ENCODE measurements at regions not wholly inside any gene's neighbourhood (a gene's known extent, or its start where the extent isn't known, plus 50 kb on each side); places are given as distances from the start of the nearest gene placed in this dataset.
"Not testable (repeated sequence)": the region's sequence is repeated elsewhere in the genome, so short reads cannot be mapped to it uniquely, and the experiment has no call there.

GRCh38 chr15:68489421-68489820 is 57.5 kb upstream of the ITGA11 start:
- Histone ChIP-seq H3K27ac (no peak overlapping the region), H3K9ac (ENCODE audit: insufficient read length) (no peak overlapping the region), H3K36me3 (ENCODE audit: insufficient read depth, low read length) (no peaks in the 10 kb centered on the region), H3K4me3 (no peak overlapping the region), H3K9me3 (ENCODE audit: low read depth, low read length) (no peaks in the 10 kb centered on the region)
- DNase-seq (ENCODE audit: low read depth, low spot score), result no peak
- TF ChIP-seq FOXP2 (optimal IDR thresholded peaks at IDR 0.05; ENCODE audit: control extremely low read depth, extremely low read length, insufficient read depth) (no peak), POLR2AphosphoS5 (IDR thresholded peaks at IDR 0.05; ENCODE audit: borderline replicate concordance, low read depth, low read length) (no peak), EZH2 (IDR thresholded peaks at IDR 0.05) (no peak)

DNA sequence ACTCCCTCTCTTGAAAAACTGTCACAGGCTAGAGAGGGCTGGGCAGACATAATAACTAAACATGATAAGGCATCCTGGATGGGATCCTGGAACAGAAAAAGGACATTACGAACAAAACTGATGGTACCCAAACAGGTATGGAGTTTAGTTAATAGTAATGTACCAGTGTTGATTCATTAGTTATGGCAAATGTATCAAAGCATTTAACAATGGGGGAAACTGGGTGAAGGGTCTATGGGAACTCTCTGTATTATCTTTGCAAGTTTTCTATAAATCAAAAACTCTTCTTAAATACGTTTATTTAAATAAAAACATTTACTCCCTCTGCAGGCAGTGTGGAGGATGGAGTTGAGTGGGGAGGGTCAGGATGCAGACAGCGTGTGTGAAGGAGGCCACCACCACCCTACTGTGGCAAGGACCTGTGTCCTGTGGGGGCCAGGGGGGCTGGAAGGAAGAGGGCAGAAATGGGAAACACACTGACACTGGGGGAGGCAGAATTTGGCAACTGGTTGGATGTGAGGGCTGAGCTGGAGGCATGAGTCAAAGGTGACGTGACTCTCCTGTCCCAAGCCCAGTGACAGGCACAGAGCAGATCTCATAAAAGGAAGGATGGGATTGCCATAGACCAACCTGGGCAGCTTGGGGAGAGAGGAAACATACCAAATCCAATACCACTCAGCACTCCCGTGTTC is 59.6 kb upstream of the ITGA11 start:
- H3K9ac ChIP-seq (ENCODE audit: insufficient read length), result no peak overlapping the region
- no peak overlapping the region for H3K4me3 ChIP-seq
- TF ChIP-seq POLR2AphosphoS5 (IDR thresholded peaks at IDR 0.05; ENCODE audit: borderline replicate concordance, low read depth, low read length) (no peak), FOXP2 (optimal IDR thresholded peaks at IDR 0.05; ENCODE audit: control extremely low read depth, extremely low read length, insufficient read depth) (no peak), EZH2 (IDR thresholded peaks at IDR 0.05) (no peak)
- H3K27ac ChIP-seq, result no peak overlapping the region
- DNase-seq (ENCODE audit: low read depth, low spot score), result no peak
- H3K9me3 ChIP-seq (ENCODE audit: low read depth, low read length), result no peaks in the 10 kb centered on the region
- H3K36me3 ChIP-seq (ENCODE audit: insufficient read depth, low read length), result no peaks in the 10 kb centered on the region

DNA sequence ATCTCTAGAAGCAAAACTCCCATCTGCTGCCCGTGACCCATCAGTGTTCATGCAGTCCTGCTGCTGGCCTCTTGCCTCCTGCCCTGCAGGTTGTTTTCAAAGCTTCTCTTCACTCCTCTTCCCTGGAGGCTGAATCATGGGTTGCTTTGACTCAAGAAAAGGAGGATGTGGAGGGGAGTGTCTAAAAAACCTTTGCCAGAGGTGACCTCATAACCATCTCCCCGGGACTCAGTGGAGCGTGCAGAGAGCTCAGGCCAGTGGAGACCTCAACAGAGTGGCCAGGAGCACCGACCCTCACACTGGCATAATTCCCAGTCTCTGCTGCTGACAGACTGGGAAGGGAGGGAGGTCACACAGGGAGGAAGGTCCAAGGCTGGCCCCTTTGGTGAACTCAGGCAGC is 60.9 kb upstream of the ITGA11 start:
- H3K36me3 ChIP-seq (ENCODE audit: insufficient read depth, low read length), result no peaks in the 10 kb centered on the region

GRCh38 chr15:68493629-68494028 is 61.7 kb upstream of the ITGA11 start:
- DNase-seq (ENCODE audit: low read depth, low spot score), result no peak
- no peak overlapping the region for H3K4me3 ChIP-seq
- no peak overlapping the region for H3K27ac ChIP-seq
- no peak for TF ChIP-seq EZH2 (IDR thresholded peaks at IDR 0.05)
- no peak for TF ChIP-seq POLR2AphosphoS5 (IDR thresholded peaks at IDR 0.05; ENCODE audit: borderline replicate concordance, low read depth, low read length)
- no peak for TF ChIP-seq FOXP2 (optimal IDR thresholded peaks at IDR 0.05; ENCODE audit: control extremely low read depth, extremely low read length, insufficient read depth)
- no peak overlapping the region for H3K9ac ChIP-seq (ENCODE audit: insufficient read length)
- no peaks in the 10 kb centered on the region for H3K36me3 ChIP-seq (ENCODE audit: insufficient read depth, low read length)
- no peaks in the 10 kb centered on the region for H3K9me3 ChIP-seq (ENCODE audit: low read depth, low read length)

More for the DNA sequence above, 60.9 kb upstream of the ITGA11 start:
- H3K27ac ChIP-seq, result no peak overlapping the region
- no peak overlapping the region for H3K9ac ChIP-seq (ENCODE audit: insufficient read length)
- H3K4me3 ChIP-seq, result no peak overlapping the region
- TF ChIP-seq FOXP2 (optimal IDR thresholded peaks at IDR 0.05; ENCODE audit: control extremely low read depth, extremely low read length, insufficient read depth), result no peak
- no peak for TF ChIP-seq EZH2 (IDR thresholded peaks at IDR 0.05)
- no peak for TF ChIP-seq POLR2AphosphoS5 (IDR thresholded peaks at IDR 0.05; ENCODE audit: borderline replicate concordance, low read depth, low read length)
- H3K9me3 ChIP-seq (ENCODE audit: low read depth, low read length), result no peaks in the 10 kb centered on the region
- DNase-seq (ENCODE audit: low read depth, low spot score), result no peak

GRCh38 chr15:68494573-68495110 is 62.7 kb upstream of the ITGA11 start:
- TF ChIP-seq POLR2AphosphoS5 (IDR thresholded peaks at IDR 0.05; ENCODE audit: borderline replicate concordance, low read depth, low read length), result no peak
- TF ChIP-seq EZH2 (IDR thresholded peaks at IDR 0.05), result no peak
- TF ChIP-seq FOXP2 (optimal IDR thresholded peaks at IDR 0.05; ENCODE audit: control extremely low read depth, extremely low read length, insufficient read depth), result no peak
- H3K9me3 ChIP-seq (ENCODE audit: low read depth, low read length), result no peaks in the 10 kb centered on the region
- H3K36me3 ChIP-seq (ENCODE audit: insufficient read depth, low read length), result no peaks in the 10 kb centered on the region
- DNase-seq (ENCODE audit: low read depth, low spot score), result no peak
- H3K27ac ChIP-seq, result no peak overlapping the region
- H3K4me3 ChIP-seq, result no peak overlapping the region
- no peak overlapping the region for H3K9ac ChIP-seq (ENCODE audit: insufficient read length)

DNA sequence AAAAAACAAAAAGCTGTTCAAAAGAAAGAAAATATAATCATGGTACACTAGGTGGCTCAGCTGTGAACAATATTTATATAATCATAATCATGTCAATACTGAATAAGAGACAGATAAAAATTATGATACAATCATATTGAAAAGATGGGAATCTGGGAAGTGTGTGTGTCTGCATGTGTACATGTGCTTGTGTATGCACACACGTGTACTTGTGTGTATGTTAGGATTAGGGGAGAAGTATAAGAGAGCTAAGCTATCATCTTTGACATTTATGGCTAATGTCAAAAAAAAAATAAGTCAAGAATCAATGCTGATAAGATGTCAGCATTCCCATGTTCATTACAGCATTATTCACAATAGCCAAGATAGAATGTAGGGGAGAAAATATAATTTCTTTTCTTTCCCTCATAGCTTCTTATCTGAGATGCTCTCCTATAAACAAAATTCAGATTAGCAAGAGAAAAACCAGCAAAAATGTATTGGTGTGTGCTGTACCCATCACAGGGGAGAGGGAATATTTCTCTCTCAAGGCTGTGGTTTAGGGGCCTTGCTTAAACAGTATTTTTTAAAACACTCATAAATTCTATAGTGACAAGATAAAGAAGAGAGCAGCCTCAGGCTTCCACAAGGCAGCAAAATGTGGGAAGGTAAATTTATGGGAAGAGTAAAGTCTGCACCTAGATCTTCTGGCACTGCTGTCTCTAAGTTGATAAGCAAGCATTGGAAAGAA is 63.4 kb upstream of the ITGA11 start:
- DNase-seq (ENCODE audit: low read depth, low spot score), result no peak
- no peaks in the 10 kb centered on the region for H3K36me3 ChIP-seq (ENCODE audit: insufficient read depth, low read length)
- H3K9ac ChIP-seq (ENCODE audit: insufficient read length), result no peak overlapping the region
- H3K4me3 ChIP-seq, result no peak overlapping the region
- no peaks in the 10 kb centered on the region for H3K9me3 ChIP-seq (ENCODE audit: low read depth, low read length)
- H3K27ac ChIP-seq, result no peak overlapping the region
- no peak for TF ChIP-seq FOXP2 (optimal IDR thresholded peaks at IDR 0.05; ENCODE audit: control extremely low read depth, extremely low read length, insufficient read depth)
- no peak for TF ChIP-seq POLR2AphosphoS5 (IDR thresholded peaks at IDR 0.05; ENCODE audit: borderline replicate concordance, low read depth, low read length)
- TF ChIP-seq EZH2 (IDR thresholded peaks at IDR 0.05), result no peak

DNA sequence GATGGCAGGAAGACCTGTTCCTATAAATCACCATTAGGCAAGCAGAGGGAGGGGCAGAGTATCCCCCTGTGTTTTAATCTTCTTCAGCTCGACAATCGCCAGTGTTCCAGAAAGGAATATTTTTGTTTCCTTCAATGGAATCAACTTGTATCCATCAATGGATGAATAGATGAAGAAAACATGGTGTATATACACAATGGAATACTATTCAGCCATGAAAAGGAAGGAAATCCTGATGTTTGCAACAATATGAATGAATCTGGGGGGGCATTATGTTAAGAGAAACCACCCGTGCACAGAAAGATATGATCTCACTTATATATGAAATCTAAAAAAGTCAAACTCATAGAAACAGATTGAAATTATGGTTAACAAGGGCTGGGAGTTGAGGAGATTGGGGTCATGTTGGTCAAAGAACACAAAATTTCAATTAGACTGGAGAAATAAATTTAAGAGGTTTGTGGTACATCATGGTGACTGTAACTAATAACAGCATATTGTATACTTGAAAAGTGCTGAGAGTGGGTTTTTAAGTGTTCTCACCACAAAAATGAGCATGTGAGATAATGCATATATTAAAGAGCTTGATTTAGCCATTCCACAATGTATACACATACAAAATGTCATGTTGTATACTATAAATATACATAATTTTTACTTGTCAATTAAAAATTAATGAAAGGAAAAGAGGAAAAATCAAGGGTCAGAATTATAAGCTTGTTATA is 64.2 kb upstream of the ITGA11 start:
- Histone ChIP-seq H3K4me3 (no peak overlapping the region), H3K27ac (no peak overlapping the region), H3K36me3 (ENCODE audit: insufficient read depth, low read length) (no peaks in the 10 kb centered on the region), H3K9me3 (ENCODE audit: low read depth, low read length) (no peaks in the 10 kb centered on the region), H3K9ac (ENCODE audit: insufficient read length) (no peak overlapping the region)
- DNase-seq (ENCODE audit: low read depth, low spot score), result no peak
- no peak for TF ChIP-seq POLR2AphosphoS5 (IDR thresholded peaks at IDR 0.05; ENCODE audit: borderline replicate concordance, low read depth, low read length)
- no peak for TF ChIP-seq EZH2 (IDR thresholded peaks at IDR 0.05)
- no peak for TF ChIP-seq FOXP2 (optimal IDR thresholded peaks at IDR 0.05; ENCODE audit: control extremely low read depth, extremely low read length, insufficient read depth)

DNA sequence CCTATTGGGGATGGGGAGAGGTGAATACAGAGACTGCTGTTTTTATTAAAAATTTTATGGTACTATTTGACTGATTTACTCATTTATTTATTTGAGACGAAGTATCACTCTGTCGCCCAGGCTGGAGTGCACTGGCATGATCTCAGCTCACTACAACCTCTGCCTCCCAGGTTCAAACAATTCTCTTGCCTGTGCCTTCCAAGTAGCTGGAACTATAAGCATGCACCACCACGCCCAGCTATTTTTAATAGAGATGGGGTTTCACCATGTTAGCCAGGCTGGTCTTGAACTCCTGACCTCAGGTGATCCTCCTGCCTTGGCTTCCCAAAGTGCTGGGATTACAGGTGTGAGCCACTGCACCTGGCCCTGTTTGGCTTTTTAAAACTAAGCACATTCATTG is 64.8 kb upstream of the ITGA11 start:
- H3K4me3 ChIP-seq; DNase-seq (ENCODE audit: low read depth, low spot score); H3K9ac ChIP-seq (ENCODE audit: insufficient read length); H3K36me3 ChIP-seq (ENCODE audit: insufficient read depth, low read length); H3K9me3 ChIP-seq (ENCODE audit: low read depth, low read length); H3K27ac ChIP-seq: not testable (repeated sequence)

Measured in SK-N-MC (cell line).